ENCODE measurements at regions not wholly inside any gene's neighbourhood (a gene's known extent, or its start where the extent isn't known, plus 50 kb on each side); places are given as distances from the start of the nearest gene placed in this dataset.

DNA sequence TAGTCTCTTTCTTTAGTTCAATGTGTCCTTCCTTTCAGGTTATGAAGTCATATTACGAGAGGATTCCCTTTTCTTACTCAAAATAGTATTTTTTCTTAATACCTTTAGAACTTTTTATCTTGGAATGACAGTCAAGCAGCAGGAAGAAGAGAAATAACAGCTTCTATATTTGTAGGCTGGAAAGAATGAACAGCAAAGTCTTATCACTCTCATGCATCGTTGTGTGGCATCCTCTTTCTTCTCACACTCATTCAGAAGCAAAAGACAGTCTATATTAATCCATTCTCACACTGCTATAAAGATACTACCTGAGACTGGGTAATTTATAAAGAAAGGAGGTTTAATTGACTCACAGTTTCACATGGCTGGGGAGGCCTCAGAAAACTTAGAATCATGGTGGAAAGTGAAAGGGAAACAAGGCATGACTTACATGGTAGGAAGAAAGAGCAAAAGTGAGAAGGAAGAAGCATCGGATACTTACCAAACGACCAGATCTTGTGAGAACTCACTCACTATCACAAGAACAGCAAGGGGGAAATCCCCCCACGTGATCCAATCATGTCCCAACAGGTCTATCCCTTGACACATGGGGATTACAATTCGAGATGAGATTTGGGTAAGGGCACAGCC lies 1646.1 kb upstream of the CDH6 start:
- TF ChIP-seq POLR2AphosphoS5 (IDR thresholded peaks at IDR 0.05) (no peak), POLR2A (IDR thresholded peaks at IDR 0.05; ENCODE audit: low read depth) (no peak)
- TF ChIP-seq, protein P1, sequence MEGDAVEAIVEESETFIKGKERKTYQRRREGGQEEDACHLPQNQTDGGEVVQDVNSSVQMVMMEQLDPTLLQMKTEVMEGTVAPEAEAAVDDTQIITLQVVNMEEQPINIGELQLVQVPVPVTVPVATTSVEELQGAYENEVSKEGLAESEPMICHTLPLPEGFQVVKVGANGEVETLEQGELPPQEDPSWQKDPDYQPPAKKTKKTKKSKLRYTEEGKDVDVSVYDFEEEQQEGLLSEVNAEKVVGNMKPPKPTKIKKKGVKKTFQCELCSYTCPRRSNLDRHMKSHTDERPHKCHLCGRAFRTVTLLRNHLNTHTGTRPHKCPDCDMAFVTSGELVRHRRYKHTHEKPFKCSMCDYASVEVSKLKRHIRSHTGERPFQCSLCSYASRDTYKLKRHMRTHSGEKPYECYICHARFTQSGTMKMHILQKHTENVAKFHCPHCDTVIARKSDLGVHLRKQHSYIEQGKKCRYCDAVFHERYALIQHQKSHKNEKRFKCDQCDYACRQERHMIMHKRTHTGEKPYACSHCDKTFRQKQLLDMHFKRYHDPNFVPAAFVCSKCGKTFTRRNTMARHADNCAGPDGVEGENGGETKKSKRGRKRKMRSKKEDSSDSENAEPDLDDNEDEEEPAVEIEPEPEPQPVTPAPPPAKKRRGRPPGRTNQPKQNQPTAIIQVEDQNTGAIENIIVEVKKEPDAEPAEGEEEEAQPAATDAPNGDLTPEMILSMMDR (IDR thresholded peaks at IDR 0.05), result no peak
